OCI-LY7 (cell line): ENCODE measurements at regions not wholly inside any gene's neighbourhood (a gene's known extent, or its start where the extent isn't known, plus 50 kb on each side); places are given as distances from the start of the nearest gene placed in this dataset.

Experiments used
- BruUV-seq: library from RNA; stranded (reverse); fragments of 400-500 nt; replicated peaks from 2 replicates; lab custom pipeline; 2021; lab: Mats Ljungman, UMichigan
- CTCF ChIA-PET: fragments of 300-600 bp; sonication (Branson Sonifier 250); formaldehyde crosslinking; loops from one replicate; lab custom pipeline; 2022; ENCODE audit warnings: antibody characterized with exemption; ENCODE audit not compliant: unreplicated experiment; lab: Charles Lee
- POLR2A ChIA-PET: fragments of 300-600 bp; sonication (Branson Sonifier 250); formaldehyde crosslinking; loops from one replicate; lab custom pipeline; 2022; ENCODE audit warnings: antibody characterized with exemption; lab: Charles Lee
- DNase-seq: peaks from one replicate; pipeline ENCODE4 v3.0.0-alpha.2; 2015; ENCODE audit warnings: low spot score
- H2AFZ ChIP-seq: fragments of 200-600 bp; sonication (generic), shearing (Covaris generic); 2 replicates; pipeline ENCODE4 v1.6.1; 2014; ENCODE audit warnings: mild to moderate bottlenecking, antibody characterized with exemption, low read length, moderate library complexity
- H3K27ac ChIP-seq: fragments of 200-600 bp; sonication (generic); 2 replicates; pipeline ENCODE4 v1.5.1; 2014; ENCODE audit warnings: mixed run types, low read depth, mild to moderate bottlenecking, moderate library complexity, low read length, inconsistent platforms; ENCODE audit not compliant: poor library complexity, severe bottlenecking
- H3K36me3 ChIP-seq: fragments of 200-600 bp; sonication (generic); 2 replicates; pipeline ENCODE4 v1.6.1; 2014; ENCODE audit warnings: mild to moderate bottlenecking, antibody characterized with exemption, low read length, moderate library complexity, mixed read lengths; ENCODE audit not compliant: insufficient read depth
- H3K4me1 ChIP-seq: fragments of 200-600 bp; sonication (generic); 2 replicates; pipeline ENCODE4 v1.5.1; 2014; ENCODE audit warnings: mild to moderate bottlenecking, low read length; ENCODE audit not compliant: insufficient read depth, poor library complexity, severe bottlenecking
- H3K4me2 ChIP-seq: fragments of 200-600 bp; sonication (generic); 2 replicates; pipeline ENCODE4 v1.6.1; 2014; ENCODE audit warnings: mild to moderate bottlenecking, low read length
- H3K4me3 ChIP-seq: fragments of 200-600 bp; sonication (generic); 2 replicates; pipeline ENCODE4 v1.5.1; 2014; ENCODE audit warnings: mild to moderate bottlenecking, low read depth, low read length; ENCODE audit not compliant: poor library complexity, severe bottlenecking
- H3K79me2 ChIP-seq: fragments of 200-600 bp; sonication (generic); 2 replicates; pipeline ENCODE4 v1.6.1; 2016; ENCODE audit warnings: low read depth, mild to moderate bottlenecking, low read length, moderate library complexity, mixed read lengths; ENCODE audit not compliant: insufficient read depth
- H3K9me2 ChIP-seq: fragments of 200-600 bp; sonication (generic); 2 replicates; pipeline ENCODE4 v1.6.1; 2016; ENCODE audit warnings: mild to moderate bottlenecking, low read length, mixed read lengths; ENCODE audit not compliant: insufficient read depth
- H3K9me3 ChIP-seq: fragments of 200-600 bp; sonication (generic); 2 replicates; pipeline ENCODE4 v1.6.1; 2014; ENCODE audit warnings: mild to moderate bottlenecking, mixed run types, low read length, mixed read lengths
- H4K20me1 ChIP-seq: fragments of 200-600 bp; sonication (generic); 2 replicates; pipeline ENCODE4 v1.6.1; 2014; ENCODE audit warnings: mild to moderate bottlenecking, antibody characterized with exemption, low read length, moderate library complexity, mixed read lengths; ENCODE audit not compliant: insufficient read depth
- EZH2phosphoT487 ChIP-seq: fragments of 200-600 bp; sonication (generic); IDR thresholded peaks from 2 replicates; pipeline ENCODE4 v1.6.1; 2018; ENCODE audit warnings: low read depth, borderline replicate concordance, mild to moderate bottlenecking, mixed run types, antibody characterized with exemption, low read length, moderate library complexity, mixed read lengths
- intact Hi-C: fragments of 100-400 bp; cut with micrococcal nuclease; formaldehyde crosslinking; loops from one replicate; pipeline ENCODE4 v1.10.0; 2022; ENCODE audit not compliant: unreplicated experiment
- TF ChIP-seq, protein P1 (sequence below): fragments of 200-600 bp; sonication (generic); conservative IDR thresholded peaks from 2 replicates; pipeline ENCODE4 v1.5.1; 2014; ENCODE audit warnings: mild to moderate bottlenecking, antibody characterized with exemption, low read length, moderate library complexity, mixed read lengths

DNA sequence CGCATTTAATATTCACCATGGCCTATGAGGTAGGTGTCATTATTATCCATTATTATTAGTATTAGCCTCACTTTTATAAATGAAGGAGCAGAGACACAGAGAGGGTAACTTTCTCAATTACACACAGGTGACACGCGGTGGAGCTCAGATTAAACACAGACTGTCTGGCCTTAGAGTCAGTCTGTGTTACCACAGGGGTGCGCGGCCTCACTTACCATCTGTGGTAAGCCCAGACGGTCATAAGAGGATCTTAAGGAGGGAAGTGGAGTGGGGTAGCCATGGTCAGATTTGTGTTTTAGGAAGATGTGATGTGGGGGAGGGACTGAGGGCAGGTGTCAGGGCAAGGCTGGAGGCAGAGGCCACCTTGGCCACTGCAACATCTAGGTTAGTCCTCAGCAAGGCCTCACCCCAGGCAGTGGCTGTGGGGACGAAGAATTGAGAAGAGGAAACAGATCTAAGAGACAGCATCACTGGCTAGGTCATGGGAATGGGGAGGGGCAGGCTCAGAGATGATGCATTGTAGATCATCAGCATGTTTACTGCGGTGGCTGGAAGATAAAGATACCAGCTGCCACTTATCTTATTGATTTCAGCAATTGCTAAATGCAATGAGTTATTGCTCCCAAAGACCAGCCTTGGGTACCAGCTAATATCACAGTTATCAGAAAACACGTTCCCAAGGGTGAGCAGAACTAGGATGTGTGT lies 67.1 kb downstream of the SERPINA3 start:
- H3K4me1 ChIP-seq: no peaks in the 10 kb centered on the region
- no peaks in the 10 kb centered on the region for H4K20me1 ChIP-seq
- no peak overlapping the region for H2AFZ ChIP-seq
- H3K36me3 ChIP-seq: no peaks in the 10 kb centered on the region
- no TSS peak for BruUV-seq
- no peak for TF ChIP-seq EZH2phosphoT487
- TF ChIP-seq, protein P1, sequence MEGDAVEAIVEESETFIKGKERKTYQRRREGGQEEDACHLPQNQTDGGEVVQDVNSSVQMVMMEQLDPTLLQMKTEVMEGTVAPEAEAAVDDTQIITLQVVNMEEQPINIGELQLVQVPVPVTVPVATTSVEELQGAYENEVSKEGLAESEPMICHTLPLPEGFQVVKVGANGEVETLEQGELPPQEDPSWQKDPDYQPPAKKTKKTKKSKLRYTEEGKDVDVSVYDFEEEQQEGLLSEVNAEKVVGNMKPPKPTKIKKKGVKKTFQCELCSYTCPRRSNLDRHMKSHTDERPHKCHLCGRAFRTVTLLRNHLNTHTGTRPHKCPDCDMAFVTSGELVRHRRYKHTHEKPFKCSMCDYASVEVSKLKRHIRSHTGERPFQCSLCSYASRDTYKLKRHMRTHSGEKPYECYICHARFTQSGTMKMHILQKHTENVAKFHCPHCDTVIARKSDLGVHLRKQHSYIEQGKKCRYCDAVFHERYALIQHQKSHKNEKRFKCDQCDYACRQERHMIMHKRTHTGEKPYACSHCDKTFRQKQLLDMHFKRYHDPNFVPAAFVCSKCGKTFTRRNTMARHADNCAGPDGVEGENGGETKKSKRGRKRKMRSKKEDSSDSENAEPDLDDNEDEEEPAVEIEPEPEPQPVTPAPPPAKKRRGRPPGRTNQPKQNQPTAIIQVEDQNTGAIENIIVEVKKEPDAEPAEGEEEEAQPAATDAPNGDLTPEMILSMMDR: no peak
- H3K4me2 ChIP-seq: no peak overlapping the region
- DNase-seq: no peak
- ChIA-PET CTCF (interaction anchor here (0.5 kb wide), 1 partner anchor 1056 kb away, joined by 3 read pairs; no protein-coding TSS in a partner anchor), POLR2A (no interaction called here)
- intact Hi-C loops: no loop called here
- H3K79me2 ChIP-seq: no peaks in the 10 kb centered on the region
- H3K9me2 ChIP-seq: no peaks in the 10 kb centered on the region
- no peak overlapping the region for H3K27ac ChIP-seq
- no peaks in the 10 kb centered on the region for H3K9me3 ChIP-seq
- no peak overlapping the region for H3K4me3 ChIP-seq

DNA sequence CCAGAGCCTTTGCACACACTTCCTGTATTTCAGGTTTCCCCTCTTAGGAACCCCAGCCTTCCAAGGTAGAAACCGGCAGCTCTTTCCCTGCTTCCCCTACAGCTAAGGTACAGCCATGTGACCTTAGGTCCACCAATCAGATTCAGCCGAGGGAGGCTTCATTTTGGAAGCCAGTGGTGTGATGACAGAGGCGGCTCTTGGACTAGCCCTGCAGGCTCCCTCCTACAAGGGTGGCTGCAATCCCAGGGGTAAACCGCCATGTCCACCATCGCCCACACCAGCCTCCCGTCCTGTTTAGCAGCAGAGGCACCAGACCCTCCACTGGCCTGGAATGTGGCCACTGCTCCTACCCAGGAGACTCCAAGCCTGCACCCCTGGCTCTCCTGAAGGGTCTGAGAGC lies 65.6 kb downstream of the SERPINA3 start:
- no peaks in the 10 kb centered on the region for H3K9me2 ChIP-seq
- DNase-seq: no peak
- H3K4me1 ChIP-seq: no peaks in the 10 kb centered on the region
- H3K9me3 ChIP-seq: no peaks in the 10 kb centered on the region
- no peaks in the 10 kb centered on the region for H3K79me2 ChIP-seq
- no peak overlapping the region for H3K4me3 ChIP-seq
- no peak for TF ChIP-seq EZH2phosphoT487
- no peak overlapping the region for H3K27ac ChIP-seq
- no peak overlapping the region for H2AFZ ChIP-seq
- intact Hi-C loops: no loop called here
- no peak overlapping the region for H3K4me2 ChIP-seq
- no TSS peak for BruUV-seq
- no peaks in the 10 kb centered on the region for H4K20me1 ChIP-seq
- H3K36me3 ChIP-seq: no peaks in the 10 kb centered on the region
- ChIA-PET POLR2A (interaction anchor here (0.7 kb wide), 1 partner anchor 1239 kb away, joined by 3 read pairs; no protein-coding TSS in a partner anchor), CTCF (no interaction called here)

DNA sequence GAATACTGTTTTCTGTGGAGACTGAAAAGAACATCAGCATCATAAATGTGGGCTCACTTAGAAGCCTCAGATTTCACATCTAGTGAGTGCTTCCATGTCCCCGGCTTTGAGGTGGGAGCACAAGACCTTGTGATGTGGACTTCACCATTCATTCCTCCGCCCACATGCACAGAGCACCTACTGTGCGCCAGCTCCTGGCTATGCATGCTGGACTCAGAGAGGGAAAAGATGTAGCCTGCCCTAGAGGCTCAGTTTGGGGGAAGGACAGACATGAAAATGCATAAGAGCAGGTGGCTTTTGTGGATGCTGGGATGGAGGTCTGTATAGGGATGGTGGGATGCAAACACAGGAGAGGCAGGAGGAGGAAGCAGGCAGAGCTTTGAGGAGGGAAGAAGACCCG lies 65.0 kb downstream of the SERPINA3 start:
- intact Hi-C loops: no loop called here
- no peaks in the 10 kb centered on the region for H3K79me2 ChIP-seq
- no peaks in the 10 kb centered on the region for H3K4me1 ChIP-seq
- no peaks in the 10 kb centered on the region for H4K20me1 ChIP-seq
- no peak overlapping the region for H3K27ac ChIP-seq
- no peaks in the 10 kb centered on the region for H3K9me3 ChIP-seq
- H3K36me3 ChIP-seq: no peaks in the 10 kb centered on the region
- BruUV-seq: no TSS peak
- DNase-seq: no peak
- CTCF ChIA-PET: interaction anchor here (0.6 kb wide), 1 partner anchor 90 kb away, joined by 3 read pairs; no protein-coding TSS in a partner anchor
- H3K9me2 ChIP-seq: no peaks in the 10 kb centered on the region
- TF ChIP-seq, protein P1: no peak
- no peak for TF ChIP-seq EZH2phosphoT487
- H3K4me2 ChIP-seq: no peak overlapping the region
- no peak overlapping the region for H2AFZ ChIP-seq
- POLR2A ChIA-PET: interaction anchor here (0.7 kb wide), 1 partner anchor 1240 kb away, joined by 3 read pairs; no protein-coding TSS in a partner anchor
- no peak overlapping the region for H3K4me3 ChIP-seq
